ENCODE measurements at regions not wholly inside any gene's neighbourhood (a gene's known extent, or its start where the extent isn't known, plus 50 kb on each side); places are given as distances from the start of the nearest gene placed in this dataset.

DNA sequence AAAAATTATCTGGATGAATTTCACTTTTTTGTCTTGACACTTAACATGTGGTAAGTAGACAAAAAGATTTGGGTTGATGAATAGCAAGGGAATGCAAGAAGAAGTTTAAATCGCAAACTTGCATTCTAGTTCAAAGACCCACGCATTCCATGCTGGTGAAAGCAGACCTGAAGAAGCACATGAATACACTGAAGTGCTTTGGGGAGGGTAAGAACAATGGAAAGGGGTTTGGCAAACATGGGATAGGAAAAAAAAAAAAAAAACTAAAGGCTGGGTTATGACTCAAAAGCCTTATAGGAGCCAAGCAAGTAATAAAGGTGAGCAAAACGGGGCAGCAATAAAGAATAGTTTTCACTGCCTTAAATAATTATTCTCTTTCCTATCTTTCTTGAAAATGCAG, 450.2 kb downstream of the LMO4 start:
- H3K9me3 ChIP-seq (ENCODE audit: control insufficient read depth in 2 of 3, insufficient read depth in 1 of 3, low read length in 3 of 3): no peaks in the 10 kb centered on the region
- no peaks in the 10 kb centered on the region for H3K27me3 ChIP-seq (ENCODE audit: control insufficient read depth, insufficient read depth, low read length)
- FAIRE-seq (no peak), DNase-seq (no peak)
- no peaks in the 10 kb centered on the region for H3K36me3 ChIP-seq (ENCODE audit: control insufficient read depth in 2 of 3, insufficient read depth in 3 of 3, low read length in 3 of 3)
- intact Hi-C loops (cut with DNase I): no loop called here
- no peaks in the 10 kb centered on the region for H3K4me1 ChIP-seq (ENCODE audit: control insufficient read depth in 2 of 3, insufficient read depth in 2 of 3, low read depth in 1 of 3, low read length in 3 of 3)
- H3K27ac ChIP-seq (ENCODE audit: low read depth in 2 of 2, low read length in 2 of 2): no peak overlapping the region
- H3K4me3 ChIP-seq (ENCODE audit: low read length in 3 of 3): no peak overlapping the region
- no peak for TF ChIP-seq CTCF (IDR thresholded peaks at IDR 0.05; ENCODE audit: borderline replicate concordance, extremely low read depth, insufficient read depth)
- no peak overlapping the region for H3K9ac ChIP-seq (ENCODE audit: low read length in 3 of 3)

- H3K36me3 ChIP-seq (ENCODE audit: control insufficient read depth in 2 of 3, insufficient read depth in 3 of 3, low read length in 3 of 3): no peaks in the 10 kb centered on the region
- FAIRE-seq: no peak
- no peak overlapping the region for H3K27ac ChIP-seq (ENCODE audit: low read depth in 2 of 2, low read length in 2 of 2)
Observed at GRCh38 chr1:87781554-87781953, 452.9 kb downstream of the LMO4 start.

GRCh38 chr1:87783315-87783714, 454.6 kb downstream of the LMO4 start:
- no peak for FAIRE-seq
- intact Hi-C loops (cut with DNase I): no loop called here
- Histone ChIP-seq H3K36me3 (ENCODE audit: control insufficient read depth in 2 of 3, insufficient read depth in 3 of 3, low read length in 3 of 3) (no peaks in the 10 kb centered on the region), H3K27ac (ENCODE audit: low read depth in 2 of 2, low read length in 2 of 2) (no peak overlapping the region), H3K4me1 (ENCODE audit: control insufficient read depth in 2 of 3, insufficient read depth in 2 of 3, low read depth in 1 of 3, low read length in 3 of 3) (no peaks in the 10 kb centered on the region), H3K9me3 (ENCODE audit: control insufficient read depth in 2 of 3, insufficient read depth in 1 of 3, low read length in 3 of 3) (no peaks in the 10 kb centered on the region), H3K9ac (ENCODE audit: low read length in 3 of 3) (no peak overlapping the region), H3K27me3 (ENCODE audit: control insufficient read depth, insufficient read depth, low read length) (no peaks in the 10 kb centered on the region), H3K4me3 (ENCODE audit: low read length in 3 of 3) (no peak overlapping the region)
- TF ChIP-seq CTCF (IDR thresholded peaks at IDR 0.05; ENCODE audit: borderline replicate concordance, extremely low read depth, insufficient read depth): no peak
- DNase-seq: no peak

More at GRCh38 chr1:87781554-87781953, 452.9 kb downstream of the LMO4 start:
- H3K9ac ChIP-seq (ENCODE audit: low read length in 3 of 3): no peak overlapping the region
- no peaks in the 10 kb centered on the region for H3K4me1 ChIP-seq (ENCODE audit: control insufficient read depth in 2 of 3, insufficient read depth in 2 of 3, low read depth in 1 of 3, low read length in 3 of 3)
- H3K4me3 ChIP-seq (ENCODE audit: low read length in 3 of 3): no peak overlapping the region
- no peak for DNase-seq
- no peaks in the 10 kb centered on the region for H3K9me3 ChIP-seq (ENCODE audit: control insufficient read depth in 2 of 3, insufficient read depth in 1 of 3, low read length in 3 of 3)
- TF ChIP-seq CTCF (IDR thresholded peaks at IDR 0.05; ENCODE audit: borderline replicate concordance, extremely low read depth, insufficient read depth): no peak
- intact Hi-C loops (cut with DNase I): no loop called here
- no peaks in the 10 kb centered on the region for H3K27me3 ChIP-seq (ENCODE audit: control insufficient read depth, insufficient read depth, low read length)

DNA sequence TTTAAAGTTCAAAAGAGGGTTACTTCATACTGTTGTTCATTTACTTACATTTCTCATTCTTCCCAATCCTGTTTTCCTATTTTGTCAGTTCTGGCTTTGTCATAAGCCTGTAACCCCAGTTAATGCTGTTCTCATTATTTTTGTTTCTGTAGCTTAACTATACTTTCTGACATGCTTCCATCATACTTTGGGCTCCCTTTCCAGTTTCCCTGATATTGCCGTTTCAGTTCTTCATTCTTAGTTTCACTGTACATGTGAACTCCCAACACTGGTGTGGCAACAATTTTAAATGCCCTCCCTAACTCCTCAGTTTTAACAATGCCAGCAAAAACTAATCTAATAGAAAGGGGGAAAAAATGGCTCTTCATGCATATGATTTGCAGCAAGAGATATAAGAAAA, 456.7 kb downstream of the LMO4 start:
- H3K27ac ChIP-seq (ENCODE audit: low read depth in 2 of 2, low read length in 2 of 2): no peak overlapping the region
- no peak for DNase-seq
- no peak overlapping the region for H3K9ac ChIP-seq (ENCODE audit: low read length in 3 of 3)
- intact Hi-C loops (cut with DNase I): no loop called here
- no peaks in the 10 kb centered on the region for H3K27me3 ChIP-seq (ENCODE audit: control insufficient read depth, insufficient read depth, low read length)
- H3K36me3 ChIP-seq (ENCODE audit: control insufficient read depth in 2 of 3, insufficient read depth in 3 of 3, low read length in 3 of 3): no peaks in the 10 kb centered on the region
- no peak for TF ChIP-seq CTCF (IDR thresholded peaks at IDR 0.05; ENCODE audit: borderline replicate concordance, extremely low read depth, insufficient read depth)
- no peaks in the 10 kb centered on the region for H3K9me3 ChIP-seq (ENCODE audit: control insufficient read depth in 2 of 3, insufficient read depth in 1 of 3, low read length in 3 of 3)
- no peak for FAIRE-seq
- H3K4me1 ChIP-seq (ENCODE audit: control insufficient read depth in 2 of 3, insufficient read depth in 2 of 3, low read depth in 1 of 3, low read length in 3 of 3): no peaks in the 10 kb centered on the region
- no peak overlapping the region for H3K4me3 ChIP-seq (ENCODE audit: low read length in 3 of 3)
